Spleen (tissue), 7 donors: ENCODE measurements at regions not wholly inside any gene's neighbourhood (a gene's known extent, or its start where the extent isn't known, plus 50 kb on each side); places are given as distances from the start of the nearest gene placed in this dataset.

Source experiments
- POLR2A ChIP-seq, 3 donors: fragments of 450-650 bp; IDR thresholded peaks; one replicate each; pipeline ENCODE4 v1.5.1; 2017; ENCODE audit warnings: antibody characterized with exemption in 3 of 3, mild to moderate bottlenecking in 1 of 3
- POLR2AphosphoS5 ChIP-seq, 3 donors: sonication (generic); formaldehyde crosslinking; IDR thresholded peaks; one replicate each; pipeline ENCODE4 v1.5.1; 2017; ENCODE audit warnings: antibody characterized with exemption in 3 of 3
- TF ChIP-seq, protein P1 (sequence below), 11 experiments: fragments of 200-600 bp in 7 of 11; fragments of 450-650 bp in 4 of 11; sonication (generic) in 4 of 11; IDR thresholded peaks in 8 of 11; conservative IDR thresholded peaks in 3 of 11; 1 replicate in 7 of 11; 2 replicates in 4 of 11; pipeline versions ENCODE4 v1.4.0 to v1.8.0; 2016 to 2021; ENCODE audit warnings: antibody characterized with exemption in 11 of 11, inconsistent platforms in 4 of 11, mild to moderate bottlenecking in 1 of 11
- donor health status: DM: no; HTN: no; CAD: no; lungs with moderate emphysema.
- donor health status: DM: no; HTN: no; CAD: no.
- donor health status: DM: no; HTN: no; CAD: no.

DNA sequence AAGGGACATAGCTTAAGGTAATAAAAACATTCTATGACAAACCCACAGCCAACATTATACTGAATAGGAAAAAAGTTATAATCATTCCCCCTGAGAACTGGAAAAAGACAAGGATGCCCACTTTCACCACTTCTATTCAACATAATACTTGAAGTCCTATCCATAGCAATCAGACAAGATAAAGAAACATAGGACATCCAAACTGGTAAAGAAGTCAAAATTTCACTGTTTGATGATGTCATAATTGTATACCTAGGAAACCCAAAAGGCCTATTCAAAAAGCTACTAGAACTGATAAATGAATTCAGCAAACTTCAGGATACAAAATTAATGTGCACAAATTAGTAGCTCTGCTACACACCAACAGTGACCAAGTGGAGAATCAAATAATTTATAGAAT, 1590.0 kb upstream of the PCDH20 start:
- TF ChIP-seq POLR2A (IDR thresholded peaks at IDR 0.05) (no peak), POLR2AphosphoS5 (IDR thresholded peaks at IDR 0.05) (no peak)
- TF ChIP-seq, protein P1, sequence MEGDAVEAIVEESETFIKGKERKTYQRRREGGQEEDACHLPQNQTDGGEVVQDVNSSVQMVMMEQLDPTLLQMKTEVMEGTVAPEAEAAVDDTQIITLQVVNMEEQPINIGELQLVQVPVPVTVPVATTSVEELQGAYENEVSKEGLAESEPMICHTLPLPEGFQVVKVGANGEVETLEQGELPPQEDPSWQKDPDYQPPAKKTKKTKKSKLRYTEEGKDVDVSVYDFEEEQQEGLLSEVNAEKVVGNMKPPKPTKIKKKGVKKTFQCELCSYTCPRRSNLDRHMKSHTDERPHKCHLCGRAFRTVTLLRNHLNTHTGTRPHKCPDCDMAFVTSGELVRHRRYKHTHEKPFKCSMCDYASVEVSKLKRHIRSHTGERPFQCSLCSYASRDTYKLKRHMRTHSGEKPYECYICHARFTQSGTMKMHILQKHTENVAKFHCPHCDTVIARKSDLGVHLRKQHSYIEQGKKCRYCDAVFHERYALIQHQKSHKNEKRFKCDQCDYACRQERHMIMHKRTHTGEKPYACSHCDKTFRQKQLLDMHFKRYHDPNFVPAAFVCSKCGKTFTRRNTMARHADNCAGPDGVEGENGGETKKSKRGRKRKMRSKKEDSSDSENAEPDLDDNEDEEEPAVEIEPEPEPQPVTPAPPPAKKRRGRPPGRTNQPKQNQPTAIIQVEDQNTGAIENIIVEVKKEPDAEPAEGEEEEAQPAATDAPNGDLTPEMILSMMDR (IDR thresholded peaks at IDR 0.05 in 8 of 11, conservative IDR thresholded peaks at IDR 0.05 in 3 of 11), result no peak
